GM19452 (cell line): ENCODE measurements at regions not wholly inside any gene's neighbourhood (a gene's known extent, or its start where the extent isn't known, plus 50 kb on each side); places are given as distances from the start of the nearest gene placed in this dataset.
"Not testable (repeated sequence)": the region's sequence is repeated elsewhere in the genome, so short reads cannot be mapped to it uniquely, and the experiment has no call there.

Experiments used
- ATAC-seq: cut with Tn5 transposase; IDR thresholded peaks from one replicate; pipeline ENCODE4 v1.9.1; 2021; ENCODE audit not compliant: unreplicated experiment

- ATAC-seq = not testable (repeated sequence)
Observed at GRCh38 chr6:170213637-170214018, 77.2 kb downstream of the DLL1 start.

GRCh38 chr6:170212956-170213636, 77.8 kb downstream of the DLL1 start:
- no peak for ATAC-seq

DNA sequence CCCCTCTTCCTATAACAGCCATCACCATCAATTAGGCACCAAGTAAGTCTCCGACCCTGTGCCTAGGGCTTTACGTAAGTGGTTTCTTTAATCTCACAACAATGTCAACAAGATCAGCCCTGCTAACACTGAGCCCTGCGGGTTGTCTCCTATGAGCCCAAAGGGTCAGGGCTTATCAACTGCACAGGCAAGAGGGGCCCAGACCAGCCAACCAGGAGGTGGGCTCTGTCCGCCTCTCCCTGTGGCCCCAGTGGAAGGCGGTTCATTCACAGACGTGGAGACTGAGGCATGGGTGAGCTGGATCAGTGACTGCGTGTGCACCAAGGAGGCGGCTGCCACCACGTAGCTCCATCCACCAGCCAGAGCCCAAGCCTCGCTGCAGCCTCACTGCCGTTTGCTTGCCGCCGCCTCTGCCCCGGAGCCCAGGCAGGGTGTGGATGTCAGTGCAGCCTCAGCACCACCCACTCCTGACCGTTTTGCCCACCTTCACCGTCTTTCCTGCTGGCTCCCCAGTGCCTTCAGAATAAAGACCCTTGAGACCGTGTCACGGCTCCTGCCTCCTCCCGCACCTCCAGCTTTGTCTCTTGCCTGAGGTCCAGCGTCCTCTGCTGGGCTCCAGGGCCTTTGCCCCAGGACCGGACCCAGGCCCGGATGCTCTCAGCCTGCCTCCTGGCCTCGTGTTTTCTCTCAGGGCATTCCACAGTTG, 78.7 kb downstream of the DLL1 start:
- no peak for ATAC-seq

- no peak for ATAC-seq
Observed at GRCh38 chr6:170211404-170212025, 79.4 kb downstream of the DLL1 start.

GRCh38 chr6:170210651-170211403, 80.1 kb downstream of the DLL1 start:
- no peak for ATAC-seq

DNA sequence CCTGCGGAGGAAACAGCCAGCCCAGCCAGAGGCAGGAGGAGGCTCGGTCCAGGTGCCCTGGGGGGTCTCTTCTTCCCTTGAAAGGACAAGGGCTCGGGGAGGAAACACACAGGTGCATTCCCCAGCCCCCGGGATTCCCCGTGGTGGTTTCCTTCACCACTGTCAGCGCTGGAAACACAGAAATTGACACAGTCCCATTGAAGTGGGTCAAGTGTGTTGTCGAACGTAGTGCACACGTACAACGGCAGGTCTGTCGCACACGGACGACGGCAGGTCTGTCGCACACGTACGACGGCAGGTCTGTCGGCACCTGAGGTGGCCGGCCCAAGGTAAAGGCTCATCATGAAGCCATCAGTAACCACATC, 80.9 kb downstream of the DLL1 start:
- no peak for ATAC-seq

GRCh38 chr6:170209354-170210025, 81.4 kb downstream of the DLL1 start:
- ATAC-seq = no peak

GRCh38 chr6:170208651-170209353, 82.1 kb downstream of the DLL1 start:
- ATAC-seq = no peak

GRCh38 chr6:170208182-170208601, 82.7 kb downstream of the DLL1 start:
- ATAC-seq = no peak

GRCh38 chr6:170207586-170208181, 83.2 kb downstream of the DLL1 start:
- no peak for ATAC-seq

GRCh38 chr6:170206851-170207431, 83.9 kb downstream of the DLL1 start:
- ATAC-seq = no peak

DNA sequence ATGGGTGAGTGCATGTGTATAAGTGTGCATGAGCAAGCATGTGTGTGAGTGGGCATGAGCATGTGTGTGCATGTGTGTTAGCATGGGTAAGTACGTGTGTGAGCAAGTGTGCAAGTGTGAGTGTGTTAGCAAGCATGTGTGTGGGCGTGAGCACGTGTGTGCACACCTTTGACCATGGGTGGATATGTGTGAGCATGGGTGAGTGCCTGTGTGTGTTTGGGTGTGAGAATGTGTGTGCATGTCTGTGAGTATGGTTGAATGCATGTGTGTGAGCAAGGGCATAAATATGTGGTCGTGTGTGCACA, 84.6 kb downstream of the DLL1 start:
- no peak for ATAC-seq

DNA sequence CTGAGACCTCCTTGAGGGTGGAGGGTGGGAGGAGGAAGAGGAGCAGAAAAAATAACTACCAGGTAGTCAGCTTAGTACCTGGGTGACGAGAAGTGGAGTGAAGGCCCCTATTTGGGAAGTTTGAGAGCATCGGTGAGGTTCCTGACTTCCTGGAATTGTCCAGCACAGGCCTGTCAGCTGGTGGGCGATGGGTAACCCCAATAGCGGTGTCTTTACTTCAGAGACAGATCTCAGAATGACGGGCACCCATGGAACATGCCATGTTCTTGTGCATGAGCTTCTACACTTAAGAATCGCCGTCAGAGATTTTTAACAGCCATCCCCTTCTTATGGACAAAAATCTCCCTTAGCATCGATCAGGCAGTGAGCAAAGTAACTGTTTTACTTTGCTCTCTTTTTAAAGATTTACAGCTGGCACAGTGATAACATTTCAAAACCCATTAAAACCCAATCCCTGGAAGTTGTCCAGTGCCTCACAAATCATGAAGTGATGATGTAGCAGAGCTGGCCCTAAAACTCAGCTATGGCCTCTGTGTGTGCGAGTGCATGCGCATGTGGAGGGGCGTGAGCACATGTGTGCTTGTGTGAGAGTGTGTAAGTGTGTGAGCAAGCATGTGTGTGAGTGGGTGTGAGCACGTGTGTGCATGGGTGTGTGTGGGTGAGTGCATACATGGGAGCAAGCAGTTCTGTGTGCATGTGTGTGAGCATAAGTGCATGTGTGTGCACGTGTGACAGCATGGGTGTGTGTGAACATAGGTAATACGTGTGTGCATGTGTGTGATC, 85.2 kb downstream of the DLL1 start:
- no peak for ATAC-seq

GRCh38 chr6:170205126-170205525, 85.8 kb downstream of the DLL1 start:
- ATAC-seq = no peak

GRCh38 chr6:170203212-170203611, 87.7 kb downstream of the DLL1 start:
- ATAC-seq = no peak

- ATAC-seq = no peak
Observed at GRCh38 chr6:170202416-170203135, 88.3 kb downstream of the DLL1 start.

GRCh38 chr6:170201361-170201760, 89.5 kb downstream of the DLL1 start:
- ATAC-seq = no peak

DNA sequence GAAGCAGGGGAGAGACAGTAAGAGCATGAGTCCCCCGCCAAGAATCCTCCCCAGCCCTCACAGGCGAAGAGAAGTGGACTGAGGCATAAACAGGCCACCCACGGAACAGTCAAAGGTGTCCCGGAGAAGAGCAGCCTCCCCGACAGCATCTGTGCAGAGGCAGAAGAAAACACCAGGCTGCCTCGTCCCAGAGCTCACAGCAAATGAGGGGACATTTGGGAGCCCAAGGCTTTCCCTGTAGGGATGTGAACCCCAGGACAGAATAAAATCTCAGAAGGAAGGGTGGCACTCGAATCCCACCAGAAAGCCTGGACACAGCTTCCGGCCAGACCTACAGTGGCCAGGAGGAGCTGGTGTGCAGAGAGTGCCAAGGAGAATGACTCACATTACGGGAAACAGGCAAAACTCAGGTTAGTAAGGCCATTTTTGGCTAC, 90.4 kb downstream of the DLL1 start:
- no peak for ATAC-seq
